ENCODE measurements at regions not wholly inside any gene's neighbourhood (a gene's known extent, or its start where the extent isn't known, plus 50 kb on each side); places are given as distances from the start of the nearest gene placed in this dataset.
A peak's percentile ranks its signal among the peaks of the same experiment; 100 is the strongest.

- TF ChIP-seq CTCF (conservative IDR thresholded peaks at IDR 0.05; ENCODE audit: low read depth in 2 of 2) (peak in 1 of 2 experiments; percentile 30; a peak in 3 of 4 replicates), STAT1 (IDR thresholded peaks at IDR 0.05; ENCODE audit: unreplicated experiment) (no peak)
Observed at GRCh38 chr11:116179401-116179800, 593.4 kb downstream of the BUD13 start.
